Gastrocnemius medialis (tissue), 4 donors: ENCODE measurements at regions not wholly inside any gene's neighbourhood (a gene's known extent, or its start where the extent isn't known, plus 50 kb on each side); places are given as distances from the start of the nearest gene placed in this dataset.

ENCODE experiments used
- ATAC-seq, 2 donors: fragments of 150-250 bp; one replicate each; pipeline ENCODE4 v1.9.1; 2016
- DNase-seq, 2 donors: peaks; one replicate each; pipeline ENCODE4 v3.0.0-alpha.2; 2019
- H3K27ac ChIP-seq, 4 donors: fragments of 200-600 bp; sonication (generic); 1 replicate in 1 of 4; 2 replicates in 3 of 4; pipeline ENCODE4 v1.5.1; 2016 to 2018; ENCODE audit warnings: mild to moderate bottlenecking in 2 of 4, moderate library complexity in 1 of 4
- H3K27me3 ChIP-seq, 3 donors: fragments of 200-600 bp; sonication (generic) in 2 of 3; 1 replicate in 1 of 3; 2 replicates in 2 of 3; pipeline versions ENCODE4 v1.5.1 to v1.6.0; 2016 to 2019; ENCODE audit warnings: mild to moderate bottlenecking in 1 of 3, moderate library complexity in 1 of 3
- H3K36me3 ChIP-seq, 2 donors: fragments of 200-600 bp; sonication (generic) in 1 of 2; one replicate each; pipeline ENCODE4 v1.5.1; 2017 to 2018
- H3K4me1 ChIP-seq, 2 donors: fragments of 200-600 bp; sonication (generic) in 1 of 2; one replicate each; pipeline ENCODE4 v1.5.1; 2016 to 2017; ENCODE audit warnings: mild to moderate bottlenecking in 2 of 2
- H3K4me3 ChIP-seq, 4 donors: fragments of 200-600 bp; sonication (generic) in 3 of 4; 1 replicate in 1 of 4; 2 replicates in 3 of 4; pipeline ENCODE4 v1.5.1; 2016 to 2019; ENCODE audit warnings: mild to moderate bottlenecking in 2 of 4
- H3K9me3 ChIP-seq, 3 donors: fragments of 200-600 bp; sonication (generic) in 2 of 3; 1 replicate in 1 of 3; 2 replicates in 2 of 3; pipeline ENCODE4 v1.5.1; 2016 to 2019
- POLR2A ChIP-seq, 2 donors: fragments of 450-650 bp; IDR thresholded peaks; one replicate each; pipeline ENCODE4 v1.6.1; 2017; ENCODE audit warnings: antibody characterized with exemption in 2 of 2, mild to moderate bottlenecking in 2 of 2, moderate library complexity in 2 of 2
- in situ Hi-C, 4 donors: fragments of 200-750 bp; cut with MboI; loops; one replicate each; pipeline versions ENCODE4 v1.15.0 to v1.8.0; 2017; ENCODE audit warnings: low sequenced_read_pairs in 4 of 4
- intact Hi-C: fragments of 100-400 bp; cut with DNase I; formaldehyde crosslinking; loops from one replicate; pipeline ENCODE4 v1.15.1; 2023; ENCODE audit warnings: low total_unique reads
- TF ChIP-seq, protein P1 (sequence below), 5 experiments: fragments of 450-650 bp in 3 of 5; fragments of 200-600 bp in 2 of 5; sonication (generic) in 2 of 5; IDR thresholded peaks in 4 of 5; conservative IDR thresholded peaks in 1 of 5; 1 replicate in 4 of 5; 2 replicates in 1 of 5; pipeline ENCODE4 v1.5.1; 2016 to 2019; ENCODE audit warnings: antibody characterized with exemption in 5 of 5, mild to moderate bottlenecking in 3 of 5, moderate library complexity in 3 of 5

DNA sequence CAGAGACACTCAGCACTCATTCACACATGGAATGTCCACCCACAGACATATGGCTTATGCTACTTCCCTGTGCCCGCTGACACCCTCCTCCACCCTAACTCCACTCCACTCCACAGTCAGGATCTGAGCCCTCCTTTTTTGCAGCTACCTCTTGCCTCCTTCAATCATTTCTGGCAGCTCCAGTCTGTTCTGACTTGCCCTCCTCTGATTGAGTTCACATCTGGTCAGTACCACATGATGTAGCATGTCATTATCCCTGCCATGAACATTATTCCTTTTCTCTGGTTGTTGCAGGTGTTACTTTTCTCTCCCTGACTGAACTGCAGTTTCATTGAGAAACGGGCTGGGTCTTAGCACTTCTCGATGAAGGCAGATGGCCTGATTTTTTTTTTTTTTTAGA is 130.1 kb upstream of the EGR2 start:
- H3K27me3 ChIP-seq: no peaks in the 10 kb centered on the region
- no peak overlapping the region for H3K4me3 ChIP-seq
- intact Hi-C loops: no loop called here
- no peak for ATAC-seq
- no peaks in the 10 kb centered on the region for H3K36me3 ChIP-seq
- no peaks in the 10 kb centered on the region for H3K9me3 ChIP-seq
- no peaks in the 10 kb centered on the region for H3K4me1 ChIP-seq
- no peak for DNase-seq
- H3K27ac ChIP-seq: no peak overlapping the region
- TF ChIP-seq, protein P1, sequence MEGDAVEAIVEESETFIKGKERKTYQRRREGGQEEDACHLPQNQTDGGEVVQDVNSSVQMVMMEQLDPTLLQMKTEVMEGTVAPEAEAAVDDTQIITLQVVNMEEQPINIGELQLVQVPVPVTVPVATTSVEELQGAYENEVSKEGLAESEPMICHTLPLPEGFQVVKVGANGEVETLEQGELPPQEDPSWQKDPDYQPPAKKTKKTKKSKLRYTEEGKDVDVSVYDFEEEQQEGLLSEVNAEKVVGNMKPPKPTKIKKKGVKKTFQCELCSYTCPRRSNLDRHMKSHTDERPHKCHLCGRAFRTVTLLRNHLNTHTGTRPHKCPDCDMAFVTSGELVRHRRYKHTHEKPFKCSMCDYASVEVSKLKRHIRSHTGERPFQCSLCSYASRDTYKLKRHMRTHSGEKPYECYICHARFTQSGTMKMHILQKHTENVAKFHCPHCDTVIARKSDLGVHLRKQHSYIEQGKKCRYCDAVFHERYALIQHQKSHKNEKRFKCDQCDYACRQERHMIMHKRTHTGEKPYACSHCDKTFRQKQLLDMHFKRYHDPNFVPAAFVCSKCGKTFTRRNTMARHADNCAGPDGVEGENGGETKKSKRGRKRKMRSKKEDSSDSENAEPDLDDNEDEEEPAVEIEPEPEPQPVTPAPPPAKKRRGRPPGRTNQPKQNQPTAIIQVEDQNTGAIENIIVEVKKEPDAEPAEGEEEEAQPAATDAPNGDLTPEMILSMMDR (IDR thresholded peaks at IDR 0.05 in 4 of 5, conservative IDR thresholded peaks at IDR 0.05 in 1 of 5): no peak
- no peak for TF ChIP-seq POLR2A (IDR thresholded peaks at IDR 0.05)
- in situ Hi-C loops: no loop called here

DNA sequence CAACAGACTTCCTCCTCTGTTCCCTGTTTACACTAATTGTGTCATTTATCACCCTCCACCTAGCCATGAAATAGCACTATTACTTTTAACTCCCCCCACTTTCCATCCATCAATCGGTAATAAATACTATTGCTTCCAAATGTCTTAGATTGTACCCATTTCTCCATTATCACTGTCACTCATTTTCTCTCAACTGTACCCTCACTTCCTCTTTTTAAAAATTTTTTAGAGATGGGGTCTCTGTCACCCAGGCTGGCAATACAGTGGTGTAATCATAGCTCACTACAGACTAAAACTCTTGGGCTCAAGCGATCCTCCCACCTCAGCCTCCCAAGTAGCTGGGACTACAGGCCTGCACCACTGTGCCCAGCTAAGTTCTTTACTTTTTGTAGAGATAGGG is 123.5 kb upstream of the EGR2 start:
- no peak overlapping the region for H3K27ac ChIP-seq

DNA sequence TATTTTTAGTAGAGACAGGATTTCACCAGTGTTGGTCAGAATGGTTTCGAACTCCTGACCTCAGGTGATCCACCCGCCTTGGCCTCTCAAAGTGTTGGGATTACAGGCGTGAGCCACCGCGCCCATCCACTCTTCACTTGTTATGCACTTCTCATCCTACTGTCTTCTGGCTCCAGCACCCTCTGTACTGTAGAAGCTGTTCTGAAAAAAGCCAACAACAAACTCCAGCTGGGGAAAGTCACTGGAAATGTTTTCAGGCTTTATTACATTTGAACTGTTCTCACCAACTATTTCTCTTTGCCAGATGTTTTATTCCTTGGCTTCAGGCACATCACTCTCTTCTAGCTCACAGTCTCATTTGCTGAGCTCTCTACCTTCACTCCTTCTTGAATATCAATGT is 122.5 kb upstream of the EGR2 start:
- no peak for ATAC-seq
- intact Hi-C loops (no loop called here), in situ Hi-C loops (no loop called here)
- Histone ChIP-seq H3K27me3 (no peaks in the 10 kb centered on the region), H3K36me3 (no peaks in the 10 kb centered on the region), H3K4me1 (no peaks in the 10 kb centered on the region), H3K27ac (no peak overlapping the region), H3K4me3 (no peak overlapping the region), H3K9me3 (no peaks in the 10 kb centered on the region)
- DNase-seq: no peak
- TF ChIP-seq, protein P1 (IDR thresholded peaks at IDR 0.05 in 4 of 5, conservative IDR thresholded peaks at IDR 0.05 in 1 of 5): no peak
- no peak for TF ChIP-seq POLR2A (IDR thresholded peaks at IDR 0.05)

More for the DNA sequence above, 123.5 kb upstream of the EGR2 start:
- DNase-seq (no peak), ATAC-seq (no peak)
- in situ Hi-C loops (no loop called here), intact Hi-C loops (no loop called here)
- Histone ChIP-seq H3K9me3 (no peaks in the 10 kb centered on the region), H3K27me3 (no peaks in the 10 kb centered on the region), H3K36me3 (no peaks in the 10 kb centered on the region), H3K4me3 (no peak overlapping the region), H3K4me1 (no peaks in the 10 kb centered on the region)
- TF ChIP-seq POLR2A (IDR thresholded peaks at IDR 0.05): no peak
- TF ChIP-seq, protein P1 (IDR thresholded peaks at IDR 0.05 in 4 of 5, conservative IDR thresholded peaks at IDR 0.05 in 1 of 5): no peak

DNA sequence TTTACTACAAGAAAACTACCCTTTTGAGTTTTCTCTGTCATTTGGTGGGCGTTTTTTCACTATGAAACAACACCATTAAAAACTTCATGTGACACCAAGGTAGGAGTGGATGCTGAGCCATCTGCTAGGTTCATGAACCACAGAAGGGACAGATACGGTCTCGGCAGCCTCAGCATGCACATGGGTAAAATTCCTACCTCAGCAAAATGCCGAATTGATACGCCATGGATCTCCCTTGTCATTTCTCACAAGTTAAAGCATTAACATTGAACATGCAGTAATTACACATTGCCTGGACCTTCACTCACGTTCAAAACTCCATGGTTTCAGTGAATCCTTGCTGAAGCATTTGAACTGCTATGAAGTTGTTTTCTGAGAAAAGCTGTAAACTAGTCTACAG is 121.5 kb upstream of the EGR2 start:
- H3K4me3 ChIP-seq: no peak overlapping the region
- no peaks in the 10 kb centered on the region for H3K9me3 ChIP-seq
- H3K4me1 ChIP-seq: no peaks in the 10 kb centered on the region
- H3K36me3 ChIP-seq: no peaks in the 10 kb centered on the region
- in situ Hi-C loops (no loop called here), intact Hi-C loops (no loop called here)
- no peak overlapping the region for H3K27ac ChIP-seq
- DNase-seq (no peak), ATAC-seq (no peak)
- TF ChIP-seq POLR2A (IDR thresholded peaks at IDR 0.05): no peak
- TF ChIP-seq, protein P1 (IDR thresholded peaks at IDR 0.05 in 4 of 5, conservative IDR thresholded peaks at IDR 0.05 in 1 of 5): no peak
- H3K27me3 ChIP-seq: no peaks in the 10 kb centered on the region

DNA sequence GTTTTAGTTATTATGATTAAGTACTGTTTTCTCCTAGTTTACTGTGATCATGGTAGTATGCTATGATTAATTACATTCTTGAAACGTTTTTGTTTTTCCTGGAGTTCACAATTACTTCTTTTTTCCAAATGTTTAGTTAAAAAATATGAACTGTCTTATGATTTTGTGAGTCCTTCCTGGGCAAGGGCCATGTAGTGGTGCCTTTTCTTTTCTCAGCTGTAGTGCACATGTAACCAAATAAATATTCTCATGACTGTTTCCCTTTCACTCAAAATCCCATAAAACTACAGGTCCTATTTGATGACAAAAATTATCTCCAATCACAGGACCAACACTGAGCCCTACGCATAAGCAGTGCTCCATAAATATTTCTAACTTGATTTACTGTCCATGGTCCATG is 118.9 kb upstream of the EGR2 start:
- Histone ChIP-seq H3K4me3 (no peak overlapping the region), H3K27ac (no peak overlapping the region), H3K27me3 (no peaks in the 10 kb centered on the region), H3K9me3 (no peaks in the 10 kb centered on the region), H3K36me3 (no peaks in the 10 kb centered on the region), H3K4me1 (no peaks in the 10 kb centered on the region)
- ATAC-seq (no peak), DNase-seq (no peak)
- intact Hi-C loops (no loop called here), in situ Hi-C loops (no loop called here)
- TF ChIP-seq, protein P1 (IDR thresholded peaks at IDR 0.05 in 4 of 5, conservative IDR thresholded peaks at IDR 0.05 in 1 of 5): no peak
- no peak for TF ChIP-seq POLR2A (IDR thresholded peaks at IDR 0.05)
